B cell (primary cell): ENCODE measurements at regions not wholly inside any gene's neighbourhood (a gene's known extent, or its start where the extent isn't known, plus 50 kb on each side); places are given as distances from the start of the nearest gene placed in this dataset.

Source experiments
- ATAC-seq: fragments of 200-7000 bp; cut with Tn5 transposase; one replicate; pipeline ENCODE4 v1.10.0; 2021; ENCODE audit warnings: low read depth, mild to moderate bottlenecking, moderate number of reproducible peaks, moderate library complexity
- CTCF ChIA-PET: fragments of 350-600 bp; sonication (Branson Sonifier 250); formaldehyde crosslinking; loops from one replicate; lab custom pipeline; 2021; ENCODE audit warnings: antibody characterized with exemption, inconsistent platforms; lab: Charles Lee
- POLR2A ChIA-PET: fragments of 350-600 bp; sonication (Branson Sonifier 250); formaldehyde crosslinking; loops from one replicate; lab custom pipeline; 2021; ENCODE audit warnings: antibody characterized with exemption; lab: Charles Lee
- DNase-seq: peaks from one replicate; pipeline ENCODE4 v3.0.0; 2013
- H2AFZ ChIP-seq: 2 replicates; pipeline ENCODE4 v1.6.1; 2012; ENCODE audit warnings: mild to moderate bottlenecking, low read depth, low read length; ENCODE audit not compliant: insufficient read depth, poor library complexity, severe bottlenecking
- H3K27ac ChIP-seq, 2 donors: 1 replicate in 1 of 2; 2 replicates in 1 of 2; pipeline ENCODE4 v1.5.1; 2012 to 2013; ENCODE audit warnings: low read length in 2 of 2, mild to moderate bottlenecking in 2 of 2, moderate library complexity in 1 of 2
- H3K27me3 ChIP-seq, 4 experiments: fragments of 200-600 bp in 1 of 4; sonication (generic) in 1 of 4; replicated peaks in 1 of 4; 1 replicate in 2 of 4; 2 replicates in 2 of 4; pipeline versions ENCODE4 v1.6.1 to v1.7.0; 2013 to 2016; ENCODE audit warnings: low read length in 3 of 4, mild to moderate bottlenecking in 2 of 4, mixed read lengths in 1 of 4, moderate library complexity in 1 of 4; ENCODE audit not compliant: insufficient read depth in 4 of 4, control insufficient read depth in 3 of 4; ENCODE audit errors: control extremely low read depth in 1 of 4
- H3K36me3 ChIP-seq, 2 experiments: replicated peaks in 1 of 2; 1 replicate in 1 of 2; 2 replicates in 1 of 2; pipeline versions ENCODE4 v1.6.1 to v1.7.1; 2013; ENCODE audit warnings: low read length in 1 of 2; ENCODE audit not compliant: insufficient read depth in 2 of 2, control insufficient read depth in 1 of 2; ENCODE audit errors: control extremely low read depth in 1 of 2, extremely low read depth in 1 of 2
- H3K4me1 ChIP-seq, 2 donors: fragments of 200-600 bp in 1 of 2; sonication (generic) in 1 of 2; 1 replicate in 1 of 2; 2 replicates in 1 of 2; pipeline versions ENCODE4 v1.5.1 to v1.6.1; 2013 to 2017; ENCODE audit warnings: low read length in 2 of 2; ENCODE audit not compliant: control insufficient read depth in 2 of 2, insufficient read depth in 2 of 2
- H3K4me2 ChIP-seq: replicated peaks from 2 replicates; pipeline ENCODE3; 2012; ENCODE audit warnings: mild to moderate bottlenecking, low read depth, low read length; ENCODE audit not compliant: poor library complexity, severe bottlenecking
- H3K4me3 ChIP-seq, 5 experiments: fragments of 200-600 bp in 1 of 5; sonication (generic) in 1 of 5; 1 replicate in 3 of 5; 2 replicates in 2 of 5; pipeline versions ENCODE4 v1.5.1 to v1.7.0; 2011 to 2016; ENCODE audit warnings: low read length in 4 of 5, mild to moderate bottlenecking in 4 of 5, low read depth in 2 of 5, control low read depth in 1 of 5, moderate library complexity in 1 of 5; ENCODE audit not compliant: insufficient read depth in 1 of 5; ENCODE audit errors: control extremely low read depth in 1 of 5, extremely low read depth in 1 of 5
- H3K79me2 ChIP-seq: fragments of 200-600 bp; sonication (generic); one replicate; pipeline ENCODE4 v1.6.0; 2016; ENCODE audit warnings: low read length; ENCODE audit not compliant: control insufficient read depth, insufficient read depth
- H3K9ac ChIP-seq: fragments of 200-600 bp; sonication (generic); 2 replicates; pipeline ENCODE4 v1.6.1; 2017; ENCODE audit warnings: mild to moderate bottlenecking, low read length, moderate library complexity
- H3K9me3 ChIP-seq, 3 donors: one replicate each; pipeline versions ENCODE4 v1.6.1 to v1.7.1; 2013; ENCODE audit warnings: low read length in 2 of 3; ENCODE audit not compliant: control insufficient read depth in 2 of 3, insufficient read depth in 1 of 3; ENCODE audit errors: control extremely low read depth in 1 of 3
- H4K20me1 ChIP-seq: 2 replicates; pipeline ENCODE4 v1.6.0; 2012; ENCODE audit warnings: mild to moderate bottlenecking, low read length; ENCODE audit not compliant: insufficient read depth, control insufficient read depth, poor library complexity, severe bottlenecking
- H3K27ac Mint-ChIP-seq: one replicate; pipeline ENCODE4 v1.8.0; 2021; ENCODE audit warnings: mixed read lengths
- H3K27me3 Mint-ChIP-seq: one replicate; pipeline ENCODE4 v1.8.0; 2021; ENCODE audit warnings: mixed read lengths
- H3K4me1 Mint-ChIP-seq: one replicate; pipeline ENCODE4 v1.8.0; 2021; ENCODE audit warnings: mixed read lengths
- H3K4me3 Mint-ChIP-seq: one replicate; pipeline ENCODE4 v1.8.0; 2021; ENCODE audit warnings: mixed read lengths
- H3K9me3 Mint-ChIP-seq: one replicate; pipeline ENCODE4 v1.8.0; 2022; ENCODE audit warnings: mixed read lengths; ENCODE audit not compliant: insufficient read depth
- CTCF ChIP-seq: fragments of 200-600 bp; IDR thresholded peaks from one replicate; pipeline ENCODE4 v1.8.0; 2022; ENCODE audit warnings: antibody characterized with exemption, mild to moderate bottlenecking
- EZH2 ChIP-seq: IDR thresholded peaks from 2 replicates; pipeline ENCODE4 v1.6.1; 2012; ENCODE audit warnings: borderline replicate concordance, low read depth, mild to moderate bottlenecking, moderate library complexity, low read length; ENCODE audit not compliant: insufficient read depth, poor library complexity, severe bottlenecking
- WGBS: methylation state at CpG from one replicate; pipeline ENCODE4 v1.1.5; 2013; ENCODE audit warnings: missing lambda C conversion rate; ENCODE audit not compliant: insufficient coverage; 5-methylcytosine and 5-hydroxymethylcytosine counted together
- intact Hi-C: fragments of 100-400 bp; cut with micrococcal nuclease; formaldehyde crosslinking; loops from one replicate; pipeline ENCODE4 v1.10.0; 2022

- ChIA-PET CTCF (no interaction called here), POLR2A (no interaction called here)
- H3K9ac ChIP-seq = no peak overlapping the region
- intact Hi-C loops = no loop called here
- no peak overlapping the region for H3K4me3 ChIP-seq
- peaks cover 20% of the 10 kb centered on the region for H3K27me3 Mint-ChIP-seq
- WGBS = 73% methylated on average over 6 of the region's 7 CpGs
- DNase-seq = no peak
- no peak overlapping the region for H3K27ac ChIP-seq
- H3K36me3 ChIP-seq = no peaks in the 10 kb centered on the region
- H3K4me3 Mint-ChIP-seq = no peak overlapping the region
- TF ChIP-seq EZH2 (no peak), CTCF (no peak)
- H3K4me1 Mint-ChIP-seq = no peaks in the 10 kb centered on the region
- ATAC-seq = no peak
- peaks cover 0 to 7% (median 0%) of the 10 kb centered on the region in 4 experiments for H3K27me3 ChIP-seq
- H3K79me2 ChIP-seq = no peaks in the 10 kb centered on the region
- H3K4me1 ChIP-seq = no peaks in the 10 kb centered on the region
- H3K27ac Mint-ChIP-seq = no peak overlapping the region
- H3K9me3 ChIP-seq = no peaks in the 10 kb centered on the region
- H3K4me2 ChIP-seq = no peak overlapping the region
- peaks cover 4% of the 10 kb centered on the region for H3K9me3 Mint-ChIP-seq
- no peak overlapping the region for H2AFZ ChIP-seq
- H4K20me1 ChIP-seq = no peaks in the 10 kb centered on the region
Measured at GRCh38 chr7:23893176-23893941, 183.3 kb downstream of the STK31 start.
